ENCODE measurements at regions not wholly inside any gene's neighbourhood (a gene's known extent, or its start where the extent isn't known, plus 50 kb on each side); places are given as distances from the start of the nearest gene placed in this dataset.

GRCh38 chr2:15700131-15700530 is 108.5 kb downstream of the DDX1 start:
- H3K27ac ChIP-seq = no peak overlapping the region
- no peaks in the 10 kb centered on the region for H3K36me3 ChIP-seq
- TF ChIP-seq CTCF (IDR thresholded peaks at IDR 0.05) = no peak
- no peaks in the 10 kb centered on the region for H3K4me1 ChIP-seq (ENCODE audit: control insufficient read depth in 1 of 2, low read depth in 2 of 2)
- ATAC-seq (ENCODE audit: insufficient number of reproducible peaks, low FRiP score, low read depth) (no peak), DNase-seq (ENCODE audit: low spot score) (no peak)
- no peaks in the 10 kb centered on the region for H3K9me3 ChIP-seq
- H3K27me3 ChIP-seq (replicated peaks; ENCODE audit: insufficient read depth) = no peaks in the 10 kb centered on the region
- no peak overlapping the region for H3K4me3 ChIP-seq

GRCh38 chr2:15700599-15701340 is 109.1 kb downstream of the DDX1 start:
- no peak for TF ChIP-seq CTCF (IDR thresholded peaks at IDR 0.05)
- no peaks in the 10 kb centered on the region for H3K9me3 ChIP-seq
- no peak overlapping the region for H3K4me3 ChIP-seq
- H3K27me3 ChIP-seq (replicated peaks; ENCODE audit: insufficient read depth) = no peaks in the 10 kb centered on the region
- H3K27ac ChIP-seq = no peak overlapping the region
- no peaks in the 10 kb centered on the region for H3K36me3 ChIP-seq
- H3K4me1 ChIP-seq (ENCODE audit: control insufficient read depth in 1 of 2, low read depth in 2 of 2) = no peaks in the 10 kb centered on the region
- ATAC-seq (ENCODE audit: insufficient number of reproducible peaks, low FRiP score, low read depth) (no peak), DNase-seq (ENCODE audit: low spot score) (no peak)

- Histone ChIP-seq H3K36me3 (no peaks in the 10 kb centered on the region), H3K9me3 (no peaks in the 10 kb centered on the region), H3K4me1 (ENCODE audit: control insufficient read depth in 1 of 2, low read depth in 2 of 2) (no peaks in the 10 kb centered on the region), H3K27me3 (replicated peaks; ENCODE audit: insufficient read depth) (no peaks in the 10 kb centered on the region), H3K4me3 (no peak overlapping the region), H3K27ac (no peak overlapping the region)
- ATAC-seq (ENCODE audit: insufficient number of reproducible peaks, low FRiP score, low read depth) (no peak), DNase-seq (ENCODE audit: low spot score) (no peak)
- no peak for TF ChIP-seq CTCF (IDR thresholded peaks at IDR 0.05)
These were observed 109.8 kb downstream of the DDX1 start for GRCh38 chr2:15701341-15701907.

GRCh38 chr2:15701991-15702390 is 110.3 kb downstream of the DDX1 start:
- Histone ChIP-seq H3K27me3 (replicated peaks; ENCODE audit: insufficient read depth) (no peaks in the 10 kb centered on the region), H3K36me3 (no peaks in the 10 kb centered on the region), H3K9me3 (no peaks in the 10 kb centered on the region), H3K4me3 (no peak overlapping the region), H3K4me1 (ENCODE audit: control insufficient read depth in 1 of 2, low read depth in 2 of 2) (no peaks in the 10 kb centered on the region), H3K27ac (no peak overlapping the region)
- ATAC-seq (ENCODE audit: insufficient number of reproducible peaks, low FRiP score, low read depth) (no peak), DNase-seq (ENCODE audit: low spot score) (no peak)
- no peak for TF ChIP-seq CTCF (IDR thresholded peaks at IDR 0.05)

- DNase-seq (ENCODE audit: low spot score) = no peak
- Histone ChIP-seq H3K36me3 (no peaks in the 10 kb centered on the region), H3K27ac (no peak overlapping the region), H3K4me1 (ENCODE audit: control insufficient read depth in 1 of 2, low read depth in 2 of 2) (no peaks in the 10 kb centered on the region), H3K9me3 (no peaks in the 10 kb centered on the region), H3K27me3 (replicated peaks; ENCODE audit: insufficient read depth) (no peaks in the 10 kb centered on the region), H3K4me3 (no peak overlapping the region)
- ATAC-seq (ENCODE audit: insufficient number of reproducible peaks, low FRiP score, low read depth) = no peak
- TF ChIP-seq CTCF (IDR thresholded peaks at IDR 0.05) = no peak
These were observed 110.8 kb downstream of the DDX1 start for GRCh38 chr2:15702452-15702851.

All from thoracic aorta (tissue), 2 donors.